HG03064 (cell line): ENCODE measurements at regions not wholly inside any gene's neighbourhood (a gene's known extent, or its start where the extent isn't known, plus 50 kb on each side); places are given as distances from the start of the nearest gene placed in this dataset.

ENCODE experiments used
- ATAC-seq: cut with Tn5 transposase; IDR thresholded peaks from one replicate; pipeline ENCODE4 v1.9.1; 2021; ENCODE audit warnings: low read depth; ENCODE audit not compliant: unreplicated experiment

DNA sequence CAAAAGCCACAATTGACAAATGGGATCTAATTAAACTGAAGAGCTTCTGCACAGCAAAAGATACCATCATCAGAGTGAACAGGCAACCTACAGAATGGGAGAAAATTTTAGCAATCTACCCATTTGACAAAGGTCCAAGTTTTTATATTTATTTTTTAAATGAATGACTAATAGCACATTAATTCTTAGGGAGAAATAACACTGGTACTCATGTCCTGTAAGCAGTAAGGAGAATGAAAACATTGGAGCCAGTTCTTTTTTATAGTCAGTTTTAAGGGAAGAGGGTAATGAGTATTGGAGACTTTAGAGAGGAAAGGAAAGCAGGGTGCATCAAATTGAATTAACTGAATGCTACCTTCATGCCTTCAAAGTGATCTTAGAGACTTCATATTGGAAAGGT, 404.7 kb upstream of the TGFBR2 start:
- no peak for ATAC-seq

DNA sequence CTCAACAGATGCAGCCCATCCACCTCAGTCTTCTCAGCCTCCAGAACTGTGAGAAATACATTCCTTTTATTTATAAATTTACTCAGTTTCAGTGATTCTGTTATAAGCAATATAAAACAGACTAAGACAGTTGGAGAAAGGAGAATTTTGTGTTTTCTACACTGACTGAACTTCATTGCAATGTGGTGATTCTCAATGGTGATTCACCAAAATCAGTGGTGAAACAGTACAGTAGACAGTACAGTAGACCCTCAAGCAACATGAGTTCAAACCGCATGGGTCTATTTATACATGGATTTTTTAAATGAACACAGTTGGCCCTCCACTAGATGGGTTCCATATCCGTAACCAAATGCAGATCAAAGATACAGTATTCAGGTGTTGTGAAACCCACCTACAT, 403.1 kb upstream of the TGFBR2 start:
- no peak for ATAC-seq

DNA sequence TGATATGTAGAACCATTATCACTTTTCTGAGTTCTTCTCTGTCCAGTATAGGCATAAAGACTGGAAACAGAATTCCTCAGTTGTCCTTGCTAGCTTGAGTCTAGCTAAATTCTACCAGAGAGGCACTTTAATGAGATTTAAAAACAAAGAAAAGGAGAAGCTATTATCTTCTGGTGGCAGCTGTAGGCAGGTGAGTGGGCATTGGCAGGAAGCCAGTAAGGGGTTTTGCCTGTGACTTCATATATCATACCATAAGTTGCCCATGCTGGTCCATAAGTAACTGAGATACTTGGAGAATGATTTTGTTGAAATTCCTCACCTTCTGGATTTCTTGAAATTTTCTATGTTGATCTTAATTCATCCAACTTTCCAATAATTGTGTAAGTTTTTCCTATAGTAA, 402.3 kb upstream of the TGFBR2 start:
- ATAC-seq: no peak

DNA sequence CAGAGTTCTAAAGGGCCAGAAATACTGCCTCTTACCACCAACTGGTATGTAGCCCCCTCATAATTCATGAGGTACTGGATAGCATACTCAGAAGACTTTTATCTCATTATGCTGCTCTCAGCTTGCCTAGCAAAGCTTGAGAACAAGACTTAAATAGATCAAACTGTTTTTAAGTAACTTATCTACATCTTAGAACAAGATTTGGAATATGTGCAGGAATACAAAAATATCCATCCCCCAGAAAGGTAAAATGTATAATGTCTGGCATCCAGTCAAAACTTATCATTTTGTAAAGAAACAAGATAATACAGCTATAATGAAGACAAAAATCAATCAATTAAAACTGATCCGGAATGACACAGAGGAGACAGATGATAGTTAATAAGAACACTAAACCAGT, 400.4 kb upstream of the TGFBR2 start:
- ATAC-seq: no peak

DNA sequence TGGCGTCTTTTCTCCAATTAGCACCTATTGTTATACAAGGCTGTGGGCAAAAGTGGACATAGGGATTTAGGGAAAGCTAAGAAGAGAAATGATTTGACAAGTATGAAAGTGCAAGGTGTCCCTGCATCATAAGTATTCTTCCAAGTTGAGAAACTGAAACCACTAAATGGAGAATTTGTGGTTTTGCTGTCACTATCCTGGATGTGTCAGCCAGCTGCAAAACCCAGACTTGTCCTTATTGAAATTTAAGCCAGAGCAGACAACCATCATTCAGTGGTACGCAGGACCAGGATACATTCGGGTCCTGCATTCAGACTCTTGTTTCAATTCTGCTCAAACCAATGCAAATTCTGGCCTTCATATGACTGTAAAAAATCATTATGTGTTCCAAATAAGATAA, 384.8 kb upstream of the TGFBR2 start:
- no peak for ATAC-seq

DNA sequence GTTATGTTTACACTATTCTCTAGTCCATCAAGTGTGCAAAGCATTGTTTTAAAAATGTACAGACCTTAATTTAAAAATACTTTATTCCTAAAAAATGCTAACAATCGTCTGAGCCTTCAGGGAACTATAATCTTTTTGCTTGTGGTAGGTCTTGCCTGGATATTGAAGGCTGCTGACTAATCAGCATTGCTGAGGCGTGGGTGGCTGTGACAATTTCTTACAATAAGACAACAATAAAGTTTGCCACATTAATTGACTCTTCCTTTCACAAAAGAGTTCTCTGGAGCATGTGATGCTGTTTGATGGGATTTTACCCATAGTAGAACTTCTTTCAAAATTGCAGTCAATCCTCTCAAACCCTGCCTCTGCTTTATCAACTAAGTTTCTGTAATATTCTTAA, 384.0 kb upstream of the TGFBR2 start:
- ATAC-seq: no peak

DNA sequence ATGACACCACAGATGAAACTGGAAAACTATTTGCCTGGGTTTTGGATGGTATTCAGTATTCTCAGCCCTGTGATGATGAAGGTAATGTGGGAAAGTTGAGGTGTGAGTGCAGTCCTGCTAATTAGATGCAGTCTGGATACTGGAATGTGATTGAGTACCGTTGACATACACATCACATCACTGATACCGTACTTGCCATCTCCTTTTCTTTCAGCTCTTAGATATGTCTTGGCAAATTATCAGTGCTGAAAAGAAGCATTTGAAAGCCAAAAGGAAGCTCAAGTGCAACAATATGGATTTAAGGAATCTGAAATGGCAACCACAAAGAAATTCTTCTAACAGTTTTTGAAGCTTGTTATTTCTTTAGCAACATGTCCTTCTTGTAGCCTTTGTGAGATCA, 381.4 kb upstream of the TGFBR2 start:
- ATAC-seq: no peak

DNA sequence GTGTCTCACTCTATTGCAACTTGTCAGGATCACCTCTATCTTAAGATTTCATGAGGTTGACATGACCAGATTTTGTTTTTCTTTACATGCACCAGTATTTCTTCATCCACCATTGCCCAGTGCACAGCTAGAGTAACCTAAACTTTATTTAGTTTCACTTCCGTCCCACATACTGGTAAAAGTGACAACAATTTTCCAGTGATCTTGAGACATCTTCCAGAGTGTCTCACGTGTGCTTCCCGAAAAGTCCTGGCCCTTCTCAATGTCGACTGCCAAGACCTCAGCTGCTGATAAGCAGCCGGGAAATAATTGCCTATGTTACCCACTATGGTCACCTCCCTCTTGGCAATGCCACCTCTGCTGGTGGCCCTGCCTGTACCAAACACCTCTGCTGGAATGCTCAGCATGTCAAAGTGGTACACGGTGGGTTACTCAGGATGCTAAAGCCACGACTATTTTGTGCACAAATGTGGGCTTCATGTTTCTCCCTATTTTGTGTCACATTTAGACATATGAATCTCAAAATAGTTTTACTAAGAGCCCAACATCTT, 379.7 kb upstream of the TGFBR2 start:
- ATAC-seq: no peak

DNA sequence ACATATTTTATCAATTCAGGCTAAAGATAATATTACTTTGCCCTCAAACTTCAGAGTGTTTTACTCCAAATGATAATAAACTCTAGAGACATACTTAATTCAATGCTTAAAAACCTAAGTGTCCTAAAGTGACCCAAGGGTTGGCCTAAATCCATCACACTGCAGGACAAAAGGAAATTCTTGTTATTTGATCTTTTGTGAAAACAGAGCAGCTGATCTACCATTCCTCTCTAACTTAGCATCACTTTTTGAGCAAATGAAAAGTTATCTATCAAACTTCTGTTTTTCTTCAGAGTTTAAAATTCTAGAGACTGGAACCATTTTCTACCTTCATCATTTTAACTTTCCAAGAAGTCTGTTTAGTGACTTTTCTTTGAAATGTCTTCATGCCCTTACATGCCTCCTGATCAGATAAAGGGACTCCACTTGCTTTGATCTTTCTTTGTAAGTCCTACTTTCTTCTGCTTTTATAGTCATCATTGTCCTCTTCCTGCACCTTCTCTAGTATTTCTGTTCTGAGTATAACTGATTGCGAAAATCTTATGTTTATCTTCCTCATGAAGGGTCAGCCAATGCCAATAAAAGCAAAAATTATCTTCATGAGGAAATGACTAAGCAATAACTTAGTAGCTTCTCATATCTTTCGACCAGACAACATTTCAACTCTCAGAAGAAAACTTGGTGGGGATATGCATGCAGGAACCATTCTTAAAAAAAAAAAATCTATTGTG, 378.7 kb upstream of the TGFBR2 start:
- no peak for ATAC-seq

DNA sequence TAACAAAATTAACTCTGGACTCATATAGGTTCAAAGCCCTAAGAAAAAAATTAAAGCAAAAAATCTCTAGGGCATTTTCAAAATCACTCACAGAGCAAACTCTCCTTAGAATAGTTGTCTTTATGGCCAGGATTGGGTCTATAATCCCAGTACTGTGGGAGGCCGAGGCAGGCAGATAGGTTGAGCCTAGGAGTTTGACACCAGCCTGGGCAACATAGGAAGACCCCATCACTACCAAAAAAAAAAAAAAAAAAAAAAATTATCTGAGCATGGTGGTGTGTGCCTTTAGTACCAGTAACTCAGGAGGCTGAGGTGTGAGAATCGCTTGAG, 378.1 kb upstream of the TGFBR2 start:
- no peak for ATAC-seq

DNA sequence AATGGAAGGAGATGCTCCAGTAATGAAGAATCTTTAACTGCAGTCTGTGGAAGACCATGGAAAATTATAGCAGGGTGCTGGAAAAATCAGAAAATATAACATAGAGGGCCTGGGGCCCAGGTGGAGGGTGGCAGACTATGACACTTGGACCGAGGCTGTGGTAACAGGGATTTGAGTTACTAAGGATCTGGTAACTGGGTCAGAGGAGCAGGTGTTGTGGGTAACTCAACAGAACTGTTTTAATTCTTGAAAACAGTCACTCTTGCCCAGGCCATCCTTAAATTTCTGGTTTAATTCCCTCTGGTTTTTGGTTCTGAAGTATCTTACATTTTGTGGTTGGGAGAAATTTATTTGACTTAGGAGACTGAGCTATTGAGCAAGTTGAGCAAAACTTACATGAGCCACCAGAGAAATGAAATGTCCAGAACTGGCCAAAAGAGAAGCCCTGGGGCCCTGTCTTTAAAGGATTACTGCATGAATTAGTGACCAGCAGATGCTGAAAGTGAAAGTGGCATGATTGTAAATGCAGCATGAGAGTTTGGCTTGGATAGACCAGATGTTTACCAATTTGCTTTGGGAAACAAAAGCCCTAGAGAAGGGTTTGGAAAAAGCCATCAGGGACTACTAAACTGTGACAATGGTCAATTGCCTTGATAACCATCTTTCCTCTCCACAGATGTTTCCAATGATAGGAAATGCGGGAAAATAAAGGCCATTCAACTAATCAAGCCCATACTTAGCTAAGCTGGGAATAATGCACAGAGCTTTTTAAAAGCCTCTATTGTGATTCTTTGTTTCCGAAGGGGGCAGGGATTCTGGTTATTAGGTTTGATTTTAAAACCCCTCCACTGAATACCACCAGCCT, 374.9 kb upstream of the TGFBR2 start:
- no peak for ATAC-seq

DNA sequence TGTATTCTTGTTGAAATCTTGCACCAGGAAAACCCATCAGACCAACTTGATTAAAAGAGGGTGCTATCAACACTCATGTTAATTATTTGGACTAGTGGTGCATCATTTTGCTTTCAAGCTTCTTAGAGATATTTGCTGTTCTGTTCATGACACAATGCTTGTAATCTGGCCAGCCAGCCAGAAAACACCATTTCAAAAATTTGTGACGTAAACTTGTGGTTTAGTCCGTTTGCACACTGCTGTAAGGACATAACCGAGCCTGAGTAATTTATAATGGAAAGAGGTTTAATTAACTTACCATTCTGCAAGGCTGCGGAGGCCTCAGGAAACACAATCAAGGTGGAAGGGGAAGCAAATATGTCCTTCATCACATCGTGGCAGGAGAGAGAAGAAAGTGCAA, 374.3 kb upstream of the TGFBR2 start:
- no peak for ATAC-seq

DNA sequence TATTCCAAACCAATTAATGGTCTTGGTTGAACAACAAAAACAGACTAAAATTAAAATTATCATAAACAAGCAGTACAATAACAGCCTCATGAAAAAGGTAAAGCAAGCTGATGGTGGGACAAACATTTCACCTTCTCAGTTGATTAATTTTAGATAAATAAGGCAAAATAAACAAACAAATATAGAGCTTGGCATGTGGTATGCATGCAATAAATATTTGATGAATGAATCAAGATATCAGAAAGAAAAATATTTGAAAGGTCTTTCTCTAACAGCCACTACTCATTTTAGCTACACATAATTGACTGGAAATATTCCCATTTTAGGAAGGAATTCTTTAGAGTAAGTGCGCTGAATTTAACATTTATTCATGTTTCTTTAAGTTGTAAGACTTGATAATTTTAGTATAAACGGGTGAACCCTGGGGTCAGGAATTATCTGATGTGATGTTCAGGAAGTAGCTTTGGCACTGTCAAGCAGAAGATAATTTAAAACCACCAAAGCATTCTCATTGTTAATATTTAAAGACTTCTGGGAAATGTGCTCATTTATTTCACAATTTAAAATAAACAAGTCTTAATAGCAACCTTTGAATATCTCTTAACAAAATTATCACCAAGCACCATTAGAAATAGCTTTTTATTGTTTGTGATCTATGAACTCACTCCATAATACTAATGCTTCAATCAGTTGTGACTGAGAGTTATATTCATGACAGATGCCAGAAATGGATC, 372.3 kb upstream of the TGFBR2 start:
- no peak for ATAC-seq

DNA sequence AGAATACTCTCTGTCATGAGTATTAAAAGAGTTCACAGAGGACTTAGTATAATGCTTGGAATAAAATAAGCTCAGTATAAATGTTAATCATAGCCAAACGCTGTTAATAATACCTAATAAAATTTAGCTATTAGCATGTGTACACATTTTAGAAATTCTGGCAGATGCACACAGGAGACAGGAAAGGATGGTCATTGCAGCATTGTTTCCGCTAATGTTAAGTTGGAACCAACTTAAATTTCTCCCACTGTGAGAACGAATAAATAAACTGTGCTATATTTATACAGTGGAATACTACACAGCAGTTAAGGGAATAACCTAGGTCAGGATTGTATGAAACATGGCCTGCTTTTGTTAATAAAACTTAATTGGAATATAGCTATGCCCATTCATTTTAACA, 370.4 kb upstream of the TGFBR2 start:
- ATAC-seq: no peak

DNA sequence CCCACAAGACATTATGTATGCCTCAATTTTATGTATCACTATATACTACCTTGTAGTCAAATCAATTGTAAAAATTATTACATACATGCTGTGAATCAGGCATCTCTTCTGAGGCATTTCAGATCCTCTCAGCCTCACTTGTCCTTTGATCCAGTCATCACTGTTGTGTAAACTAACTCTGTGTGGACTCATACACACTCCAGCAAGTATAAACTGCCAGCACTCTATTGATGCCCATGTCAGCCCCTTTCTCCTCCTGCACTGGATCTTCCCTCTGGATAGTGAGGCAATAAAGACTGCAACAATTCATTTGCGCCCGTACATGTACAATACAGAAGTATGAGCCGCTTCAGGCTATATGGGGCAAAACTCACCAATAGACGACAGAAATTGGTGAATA, 364.7 kb upstream of the TGFBR2 start:
- ATAC-seq: no peak

DNA sequence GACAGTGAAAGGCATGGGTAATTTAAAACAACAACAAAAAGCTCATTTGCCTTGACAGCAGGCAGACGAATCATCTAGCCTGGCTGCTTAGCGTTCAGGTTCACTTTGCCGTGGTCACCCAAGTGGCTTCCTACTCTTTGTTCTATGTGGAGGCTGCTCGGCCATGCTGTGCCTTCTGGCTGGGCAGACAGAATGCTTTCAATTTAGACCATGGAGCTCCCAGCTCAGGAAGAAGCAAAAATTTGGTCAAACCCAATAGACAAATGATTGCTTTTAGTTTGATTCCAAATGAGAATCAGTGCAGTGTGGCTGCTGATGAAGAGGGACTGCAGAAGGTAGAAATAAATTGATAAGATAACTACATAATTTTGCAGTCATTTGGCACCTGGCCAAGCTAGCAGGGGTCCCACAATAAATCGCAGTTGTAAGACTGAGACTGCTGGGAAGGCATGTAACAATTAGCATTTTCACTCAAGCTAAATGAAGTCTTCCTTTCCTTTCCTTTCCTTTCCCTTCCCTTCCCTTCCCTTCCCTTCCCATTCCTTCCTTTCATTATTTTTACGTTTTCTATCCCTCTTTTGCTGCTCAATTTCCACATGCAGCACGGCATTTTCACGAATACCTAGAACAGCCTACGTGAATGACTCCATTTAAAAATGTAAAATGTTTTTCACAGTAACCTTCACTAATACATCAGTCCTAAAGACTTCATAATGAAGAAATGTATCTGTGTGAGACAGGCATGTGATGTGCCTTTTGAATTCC, 360.4 kb upstream of the TGFBR2 start:
- ATAC-seq: no peak

DNA sequence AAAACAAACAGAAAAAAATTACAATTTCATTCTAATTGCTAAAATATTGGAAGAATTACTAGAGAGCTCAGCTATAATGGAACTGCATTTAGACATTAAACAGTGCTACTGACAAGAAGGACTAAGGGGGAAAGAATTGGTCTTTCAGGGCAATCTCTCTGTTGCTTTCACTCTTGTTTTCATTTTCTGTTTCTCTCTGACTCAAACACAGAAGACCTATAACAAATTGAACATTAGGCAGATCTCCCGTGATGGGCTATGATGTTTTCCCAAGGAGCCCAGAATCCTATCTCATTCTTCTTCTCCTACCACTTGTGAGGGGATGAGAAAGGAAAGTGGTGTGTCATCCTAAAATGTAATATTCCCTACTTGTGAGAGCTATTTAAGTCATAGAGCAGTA, 358.0 kb upstream of the TGFBR2 start:
- ATAC-seq: no peak

DNA sequence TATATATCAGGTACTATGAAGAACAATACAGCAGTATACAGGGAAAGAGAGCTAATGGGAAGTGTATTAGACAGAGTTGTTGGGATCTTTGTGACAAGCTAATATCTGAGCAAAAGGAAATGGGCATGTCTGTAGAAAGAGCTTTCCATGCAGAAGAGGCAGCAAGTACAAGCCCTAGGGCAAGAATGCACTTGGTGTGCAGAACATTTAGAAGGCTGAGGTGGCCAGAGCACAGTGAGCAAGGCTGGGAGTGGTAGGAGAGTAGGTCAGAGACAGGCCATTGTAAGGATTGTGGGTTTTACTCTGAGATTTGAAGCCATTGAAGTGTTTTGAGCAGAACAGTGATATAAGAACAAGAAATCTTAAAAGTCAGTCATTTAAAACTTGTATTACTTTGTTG, 353.9 kb upstream of the TGFBR2 start:
- ATAC-seq: no peak

DNA sequence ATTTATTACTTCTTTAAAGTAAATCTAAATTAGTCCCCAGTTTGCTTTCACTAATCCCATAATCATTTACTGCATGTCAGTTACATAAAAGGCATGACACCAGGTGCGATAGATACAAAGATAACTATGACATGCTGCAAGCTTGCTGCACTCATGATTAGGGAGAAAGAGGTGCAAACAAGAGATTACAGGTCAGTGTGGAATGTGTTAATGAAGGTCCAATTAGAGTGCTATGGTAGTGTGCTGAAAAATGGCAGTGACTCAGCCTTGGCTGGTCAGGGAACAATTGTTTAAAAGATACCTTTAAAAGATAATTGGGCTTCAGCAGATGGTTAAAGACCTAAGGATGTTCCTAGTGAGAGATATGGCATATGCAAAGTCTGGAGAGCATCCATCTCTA, 352.6 kb upstream of the TGFBR2 start:
- ATAC-seq: no peak

DNA sequence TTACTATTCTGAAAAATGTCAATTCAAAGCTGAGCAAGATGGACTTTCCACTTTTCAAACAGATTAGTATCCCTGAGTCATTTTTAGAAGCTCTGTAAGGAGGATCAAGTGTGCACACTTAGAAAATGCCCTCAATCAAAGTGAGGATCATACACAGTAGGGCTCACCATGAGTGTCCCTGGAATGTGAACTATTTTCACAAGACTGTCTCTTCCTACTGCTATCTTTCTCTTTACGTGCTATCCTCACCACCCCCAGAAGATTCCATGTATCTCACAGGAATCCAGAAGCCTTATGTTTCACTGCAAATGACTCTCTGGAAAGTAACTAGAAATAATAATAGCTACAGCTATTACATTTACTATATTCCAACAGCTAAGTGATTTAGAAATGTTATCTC, 349.9 kb upstream of the TGFBR2 start:
- no peak for ATAC-seq
